WTC11 (cell line): ENCODE measurements at regions not wholly inside any gene's neighbourhood (a gene's known extent, or its start where the extent isn't known, plus 50 kb on each side); places are given as distances from the start of the nearest gene placed in this dataset.

Experiments
- ATAC-seq: fragments of 200-7000 bp; cut with Tn5 transposase; 2 replicates; pipeline ENCODE4 v1.10.0; 2021; ENCODE audit warnings: mild to moderate bottlenecking, moderate library complexity
- CTCF ChIA-PET: fragments of 300-600 bp; sonication (Branson Sonifier 250); formaldehyde crosslinking; loops from one replicate; lab custom pipeline; 2021; ENCODE audit warnings: antibody characterized with exemption; lab: Charles Lee
- POLR2A ChIA-PET: fragments of 350-600 bp; sonication (Branson Sonifier 250); formaldehyde crosslinking; loops from one replicate; lab custom pipeline; 2021; ENCODE audit warnings: antibody characterized with exemption; lab: Charles Lee
- DNase-seq: peaks from one replicate; pipeline ENCODE4 v3.0.0; 2021; ENCODE audit warnings: low spot score
- H3K27ac Mint-ChIP-seq: 2 replicates; pipeline ENCODE4 v1.8.0; 2021; ENCODE audit warnings: mixed read lengths
- H3K27me3 Mint-ChIP-seq: 2 replicates; pipeline ENCODE4 v1.8.0; 2021; ENCODE audit warnings: low read depth, mild to moderate bottlenecking, moderate library complexity, mixed read lengths
- H3K36me3 Mint-ChIP-seq: 2 replicates; pipeline ENCODE4 v1.8.0; 2021; ENCODE audit warnings: mixed read lengths
- H3K4me1 Mint-ChIP-seq: 2 replicates; pipeline ENCODE4 v1.8.0; 2022; ENCODE audit warnings: mixed read lengths
- H3K4me3 Mint-ChIP-seq: 2 replicates; pipeline ENCODE4 v1.8.0; 2021; ENCODE audit warnings: mild to moderate bottlenecking, moderate library complexity, mixed read lengths
- H3K9me3 Mint-ChIP-seq: 2 replicates; pipeline ENCODE4 v1.8.0; 2021; ENCODE audit warnings: mixed read lengths
- CBFB ChIP-seq: sonication (generic); formaldehyde crosslinking; IDR thresholded peaks from 2 replicates; pipeline ENCODE4 v1.8.1; 2022; ENCODE audit warnings: mild to moderate bottlenecking, low read depth, missing genetic modification reagents
- E2F1 ChIP-seq: sonication (generic); formaldehyde crosslinking; IDR thresholded peaks from 2 replicates; pipeline ENCODE4 v1.8.0; 2022; ENCODE audit warnings: mild to moderate bottlenecking, missing genetic modification reagents
- JUN ChIP-seq: sonication (generic); formaldehyde crosslinking; IDR thresholded peaks from 2 replicates; pipeline ENCODE4 v1.8.0; 2023; ENCODE audit warnings: mild to moderate bottlenecking, missing genetic modification reagents
- MAX ChIP-seq: sonication (generic); formaldehyde crosslinking; IDR thresholded peaks from 2 replicates; pipeline ENCODE4 v1.8.0; 2022; ENCODE audit warnings: mild to moderate bottlenecking, missing genetic modification reagents
- MLX ChIP-seq: sonication (generic); formaldehyde crosslinking; IDR thresholded peaks from 2 replicates; pipeline ENCODE4 v1.8.1; 2023; ENCODE audit warnings: mild to moderate bottlenecking, missing genetic modification reagents, moderate library complexity
- MXD4 ChIP-seq: fragments of 250-450 bp; sonication (Bioruptor Pico); IDR thresholded peaks from 2 replicates; pipeline ENCODE4 v1.8.0; 2021; ENCODE audit warnings: mild to moderate bottlenecking, moderate library complexity, borderline replicate concordance
- NFE2L1 ChIP-seq: sonication (generic); formaldehyde crosslinking; IDR thresholded peaks from 2 replicates; pipeline ENCODE4 v1.8.1; 2023; ENCODE audit warnings: missing genetic modification reagents
- NR1H2 ChIP-seq: sonication (generic); formaldehyde crosslinking; IDR thresholded peaks from 2 replicates; pipeline ENCODE4 v1.9.0; 2021; ENCODE audit warnings: mild to moderate bottlenecking, moderate library complexity, missing genetic modification reagents
- OVOL2 ChIP-seq: fragments of 250-450 bp; sonication (Bioruptor Pico); IDR thresholded peaks from 2 replicates; pipeline ENCODE4 v1.9.0; 2021; ENCODE audit warnings: mild to moderate bottlenecking, borderline replicate concordance
- PREB ChIP-seq: sonication (generic); formaldehyde crosslinking; IDR thresholded peaks from 2 replicates; pipeline ENCODE4 v1.8.1; 2022; ENCODE audit warnings: mild to moderate bottlenecking, missing genetic modification reagents, moderate library complexity, borderline replicate concordance
- PRRX2 ChIP-seq: fragments of 250-450 bp; sonication (Bioruptor Pico); IDR thresholded peaks from 2 replicates; pipeline ENCODE4 v1.8.0; 2021; ENCODE audit warnings: mild to moderate bottlenecking
- RORB ChIP-seq: fragments of 250-450 bp; sonication (Bioruptor Pico); IDR thresholded peaks from 2 replicates; pipeline ENCODE4 v1.9.0; 2021; ENCODE audit warnings: mild to moderate bottlenecking
- SOX15 ChIP-seq: fragments of 250-450 bp; sonication (Bioruptor Pico); IDR thresholded peaks from 2 replicates; pipeline ENCODE4 v1.9.0; 2021; ENCODE audit warnings: mild to moderate bottlenecking
- USF2 ChIP-seq: sonication (generic); formaldehyde crosslinking; IDR thresholded peaks from 2 replicates; pipeline ENCODE4 v1.8.1; 2023; ENCODE audit warnings: mild to moderate bottlenecking, missing genetic modification reagents, moderate library complexity
- ZNF219 ChIP-seq: sonication (generic); formaldehyde crosslinking; IDR thresholded peaks from 2 replicates; pipeline ENCODE4 v1.8.0; 2023; ENCODE audit warnings: missing genetic modification reagents, mild to moderate bottlenecking, borderline replicate concordance
- ZNF232 ChIP-seq: sonication (generic); formaldehyde crosslinking; IDR thresholded peaks from 2 replicates; pipeline ENCODE4 v1.8.0; 2022; ENCODE audit warnings: mild to moderate bottlenecking, missing genetic modification reagents
- ZNF263 ChIP-seq: sonication (generic); formaldehyde crosslinking; IDR thresholded peaks from 2 replicates; pipeline ENCODE4 v1.8.1; 2022; ENCODE audit warnings: low read depth, mild to moderate bottlenecking, moderate library complexity, missing genetic modification reagents
- ZNF423 ChIP-seq: fragments of 250-450 bp; sonication (Bioruptor Pico); IDR thresholded peaks from 2 replicates; pipeline ENCODE4 v2.1.2; 2022; ENCODE audit warnings: mild to moderate bottlenecking, moderate library complexity
- ZNF425 ChIP-seq: fragments of 250-450 bp; sonication (Bioruptor Pico); conservative IDR thresholded peaks from 2 replicates; pipeline ENCODE4 v1.9.0; 2021; ENCODE audit warnings: mild to moderate bottlenecking
- ZNF671 ChIP-seq: fragments of 250-450 bp; sonication (Bioruptor Pico); IDR thresholded peaks from 2 replicates; pipeline ENCODE4 v1.8.0; 2021; ENCODE audit warnings: mild to moderate bottlenecking
- TF ChIP-seq, protein P1 (sequence below): sonication (generic); formaldehyde crosslinking; IDR thresholded peaks from 2 replicates; pipeline ENCODE4 v1.8.1; 2023; ENCODE audit warnings: mild to moderate bottlenecking, missing genetic modification reagents
- TF ChIP-seq, protein P2 (sequence below): sonication (generic); formaldehyde crosslinking; IDR thresholded peaks from 2 replicates; pipeline ENCODE4 v1.8.1; 2023; ENCODE audit warnings: mild to moderate bottlenecking, moderate library complexity, missing genetic modification reagents
- TF ChIP-seq, protein P3 (sequence below): sonication (generic); formaldehyde crosslinking; IDR thresholded peaks from 2 replicates; pipeline ENCODE4 v1.8.0; 2022; ENCODE audit warnings: mild to moderate bottlenecking, missing genetic modification reagents

- TF ChIP-seq, protein P1, sequence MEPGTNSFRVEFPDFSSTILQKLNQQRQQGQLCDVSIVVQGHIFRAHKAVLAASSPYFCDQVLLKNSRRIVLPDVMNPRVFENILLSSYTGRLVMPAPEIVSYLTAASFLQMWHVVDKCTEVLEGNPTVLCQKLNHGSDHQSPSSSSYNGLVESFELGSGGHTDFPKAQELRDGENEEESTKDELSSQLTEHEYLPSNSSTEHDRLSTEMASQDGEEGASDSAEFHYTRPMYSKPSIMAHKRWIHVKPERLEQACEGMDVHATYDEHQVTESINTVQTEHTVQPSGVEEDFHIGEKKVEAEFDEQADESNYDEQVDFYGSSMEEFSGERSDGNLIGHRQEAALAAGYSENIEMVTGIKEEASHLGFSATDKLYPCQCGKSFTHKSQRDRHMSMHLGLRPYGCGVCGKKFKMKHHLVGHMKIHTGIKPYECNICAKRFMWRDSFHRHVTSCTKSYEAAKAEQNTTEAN (CRISPR knock-in tag) = peak; percentile 52; the same call in 1 of the 2 replicates
- TF ChIP-seq MAX (CRISPR knock-in tag) = peak; percentile 18; the same call in 1 of the 2 replicates
- no peak for TF ChIP-seq MXD4 (CRISPR knock-in tag)
- TF ChIP-seq, protein P2, sequence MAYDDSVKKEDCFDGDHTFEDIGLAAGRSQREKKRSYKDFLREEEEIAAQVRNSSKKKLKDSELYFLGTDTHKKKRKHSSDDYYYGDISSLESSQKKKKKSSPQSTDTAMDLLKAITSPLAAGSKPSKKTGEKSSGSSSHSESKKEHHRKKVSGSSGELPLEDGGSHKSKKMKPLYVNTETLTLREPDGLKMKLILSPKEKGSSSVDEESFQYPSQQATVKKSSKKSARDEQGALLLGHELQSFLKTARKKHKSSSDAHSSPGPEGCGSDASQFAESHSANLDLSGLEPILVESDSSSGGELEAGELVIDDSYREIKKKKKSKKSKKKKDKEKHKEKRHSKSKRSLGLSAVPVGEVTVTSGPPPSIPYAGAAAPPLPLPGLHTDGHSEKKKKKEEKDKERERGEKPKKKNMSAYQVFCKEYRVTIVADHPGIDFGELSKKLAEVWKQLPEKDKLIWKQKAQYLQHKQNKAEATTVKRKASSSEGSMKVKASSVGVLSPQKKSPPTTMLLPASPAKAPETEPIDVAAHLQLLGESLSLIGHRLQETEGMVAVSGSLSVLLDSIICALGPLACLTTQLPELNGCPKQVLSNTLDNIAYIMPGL = peak; percentile 88; the same call in 1 of the 2 replicates
- TF ChIP-seq OVOL2 (CRISPR knock-in tag) = no peak
- TF ChIP-seq, protein P3, sequence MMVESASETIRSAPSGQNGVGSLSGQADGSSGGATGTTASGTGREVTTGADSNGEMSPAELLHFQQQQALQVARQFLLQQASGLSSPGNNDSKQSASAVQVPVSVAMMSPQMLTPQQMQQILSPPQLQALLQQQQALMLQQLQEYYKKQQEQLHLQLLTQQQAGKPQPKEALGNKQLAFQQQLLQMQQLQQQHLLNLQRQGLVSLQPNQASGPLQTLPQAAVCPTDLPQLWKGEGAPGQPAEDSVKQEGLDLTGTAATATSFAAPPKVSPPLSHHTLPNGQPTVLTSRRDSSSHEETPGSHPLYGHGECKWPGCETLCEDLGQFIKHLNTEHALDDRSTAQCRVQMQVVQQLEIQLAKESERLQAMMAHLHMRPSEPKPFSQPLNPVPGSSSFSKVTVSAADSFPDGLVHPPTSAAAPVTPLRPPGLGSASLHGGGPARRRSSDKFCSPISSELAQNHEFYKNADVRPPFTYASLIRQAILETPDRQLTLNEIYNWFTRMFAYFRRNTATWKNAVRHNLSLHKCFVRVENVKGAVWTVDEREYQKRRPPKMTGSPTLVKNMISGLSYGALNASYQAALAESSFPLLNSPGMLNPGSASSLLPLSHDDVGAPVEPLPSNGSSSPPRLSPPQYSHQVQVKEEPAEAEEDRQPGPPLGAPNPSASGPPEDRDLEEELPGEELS = no peak
- TF ChIP-seq NR1H2 = no peak
- no peak for TF ChIP-seq SOX15 (CRISPR knock-in tag)
- TF ChIP-seq CBFB (CRISPR knock-in tag) = no peak
- TF ChIP-seq ZNF219 (CRISPR knock-in tag) = no peak
- TF ChIP-seq PREB (CRISPR knock-in tag) = no peak
- TF ChIP-seq PRRX2 (CRISPR knock-in tag) = no peak
- no peak for TF ChIP-seq ZNF671 (CRISPR knock-in tag)
- no peak for TF ChIP-seq ZNF263
- no peak for TF ChIP-seq NFE2L1 (CRISPR knock-in tag)
- no peak for TF ChIP-seq ZNF423 (CRISPR knock-in tag)
- no peak for TF ChIP-seq E2F1 (CRISPR knock-in tag)
- TF ChIP-seq, all 79 proteins: peak for 7
Observed at GRCh38 chr6:166862287-166862977, 93.9 kb downstream of the RNASET2 start (continued).

DNA sequence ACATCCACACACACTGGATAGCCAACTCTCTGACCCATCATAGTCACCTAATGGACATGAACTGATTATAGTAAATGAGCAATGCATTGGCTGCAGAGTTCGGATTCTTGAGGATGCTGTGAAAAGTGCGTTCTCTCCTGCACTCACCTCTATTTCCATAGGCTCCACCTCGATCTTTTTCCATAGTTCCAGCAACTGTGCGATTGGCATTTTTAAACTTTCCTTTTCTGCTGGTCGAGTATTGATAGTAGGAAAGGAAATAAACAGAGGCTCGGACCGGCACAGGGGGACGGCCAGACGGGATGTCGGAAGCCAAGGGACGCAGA lies 94.4 kb downstream of the RNASET2 start:
- ChIA-PET CTCF (interaction anchor here (0.9 to 3.1 kb wide), 5 partner anchors 9 to 280 kb away, joined by 3 to 20 read pairs (median 5); no protein-coding TSS in a partner anchor), POLR2A (interaction anchor here (1.3 kb wide), 1 partner anchor 90 kb away, joined by 3 read pairs; no protein-coding TSS in a partner anchor)
- TF ChIP-seq ZNF425 (CRISPR knock-in tag) (no peak), USF2 (no peak), ZNF232 (CRISPR knock-in tag) (no peak), MLX (CRISPR knock-in tag) (no peak), RORB (no peak), ZNF671 (CRISPR knock-in tag) (no peak), JUN (CRISPR knock-in tag) (no peak)

More for the DNA sequence above, 94.4 kb downstream of the RNASET2 start:
- no peak overlapping the region for H3K27ac Mint-ChIP-seq
- H3K4me3 Mint-ChIP-seq = peak overlapping the region; percentile 90
- H3K9me3 Mint-ChIP-seq = peaks cover 14% of the 10 kb centered on the region
- H3K4me1 Mint-ChIP-seq = peaks cover 8% of the 10 kb centered on the region
- DNase-seq (no peak), ATAC-seq (no peak)
- H3K36me3 Mint-ChIP-seq = peaks cover 15% of the 10 kb centered on the region
- H3K27me3 Mint-ChIP-seq = peaks cover 30% of the 10 kb centered on the region
